ENCODE measurements at regions not wholly inside any gene's neighbourhood (a gene's known extent, or its start where the extent isn't known, plus 50 kb on each side); places are given as distances from the start of the nearest gene placed in this dataset.

DNA sequence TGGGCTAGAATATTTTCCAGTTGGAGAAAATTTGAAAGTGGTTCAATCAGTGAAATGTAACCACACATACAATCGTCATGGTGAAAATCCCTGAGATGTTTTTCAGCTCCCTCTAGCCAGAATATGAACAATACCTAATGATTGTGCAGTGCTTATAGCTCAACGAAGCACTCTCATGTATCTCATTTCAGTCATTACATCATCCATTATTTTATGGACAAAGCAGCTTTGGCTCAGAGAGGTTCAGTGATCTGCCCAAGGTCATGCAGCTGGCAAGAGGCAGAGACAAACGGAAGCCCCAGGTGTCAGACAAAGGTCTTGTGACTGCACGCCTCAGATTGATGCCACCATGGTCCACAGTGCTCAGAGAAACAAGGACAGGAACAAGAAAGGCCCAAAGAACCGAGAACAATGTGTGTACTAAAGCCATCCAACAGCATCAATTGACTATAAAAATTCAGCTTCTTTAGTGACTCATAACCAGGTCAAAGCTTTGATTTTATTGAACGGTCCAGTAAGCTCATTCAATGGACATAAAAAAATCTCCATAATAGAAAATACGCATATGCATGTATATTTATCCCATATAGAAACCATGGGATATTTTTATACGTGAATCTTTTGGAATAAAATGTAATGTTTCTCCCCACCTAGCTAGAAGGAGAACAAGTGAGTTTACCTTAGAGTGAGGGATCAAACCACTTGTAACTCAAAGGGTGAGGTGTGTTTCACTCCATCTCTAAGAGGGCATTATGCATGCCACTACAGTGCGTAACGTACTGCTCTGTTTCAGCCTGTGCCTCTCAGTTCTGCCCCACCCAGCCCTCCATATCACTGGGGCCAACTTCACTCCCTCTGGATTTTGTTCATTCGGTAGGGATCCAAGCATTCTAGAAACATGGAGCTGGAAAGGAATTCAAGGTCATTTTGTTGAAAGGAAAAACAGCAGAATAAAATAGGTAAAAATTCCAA, 141.8 kb downstream of the GRIN2B start:
- DNase-seq, result no peak

DNA sequence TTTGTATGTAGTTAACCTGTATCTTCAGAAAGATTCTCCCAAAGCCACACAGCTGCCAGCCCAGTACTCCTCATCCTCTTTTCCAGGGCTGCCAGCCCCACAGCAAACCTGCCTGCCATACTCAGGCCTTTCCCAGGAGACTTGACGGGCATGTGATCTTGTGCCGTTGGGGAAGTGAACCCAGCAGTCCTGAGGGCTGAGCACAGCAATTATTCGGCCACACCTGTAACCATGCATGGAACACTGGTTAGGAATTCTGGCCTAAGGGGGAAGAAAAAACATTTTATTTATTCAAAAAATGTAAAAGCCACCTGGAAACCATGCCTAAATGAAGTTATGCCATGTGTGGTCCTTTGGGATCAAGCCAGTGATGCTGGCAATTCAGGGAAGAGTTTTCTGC, 145.3 kb downstream of the GRIN2B start:
- no peak for DNase-seq

DNA sequence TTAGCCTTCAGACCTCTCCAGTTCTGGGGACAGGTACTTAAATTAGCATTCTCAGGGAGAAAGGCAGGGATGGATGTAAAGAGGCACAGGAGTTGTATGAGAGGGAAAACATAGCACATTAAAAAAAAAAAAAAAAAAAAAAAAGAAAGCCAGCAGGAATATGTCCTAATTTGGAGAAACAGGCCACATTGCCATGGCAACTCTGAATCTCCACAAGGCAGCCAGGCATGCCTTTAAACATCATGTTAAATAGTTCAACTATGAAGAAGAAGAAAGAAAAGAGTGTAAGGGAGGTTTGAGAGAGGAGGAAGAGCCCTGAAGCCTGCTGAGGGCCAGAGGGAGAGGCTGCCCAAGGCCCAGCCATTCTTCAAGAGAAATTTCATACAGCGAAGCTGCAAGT, 145.8 kb downstream of the GRIN2B start:
- DNase-seq, result no peak

DNA sequence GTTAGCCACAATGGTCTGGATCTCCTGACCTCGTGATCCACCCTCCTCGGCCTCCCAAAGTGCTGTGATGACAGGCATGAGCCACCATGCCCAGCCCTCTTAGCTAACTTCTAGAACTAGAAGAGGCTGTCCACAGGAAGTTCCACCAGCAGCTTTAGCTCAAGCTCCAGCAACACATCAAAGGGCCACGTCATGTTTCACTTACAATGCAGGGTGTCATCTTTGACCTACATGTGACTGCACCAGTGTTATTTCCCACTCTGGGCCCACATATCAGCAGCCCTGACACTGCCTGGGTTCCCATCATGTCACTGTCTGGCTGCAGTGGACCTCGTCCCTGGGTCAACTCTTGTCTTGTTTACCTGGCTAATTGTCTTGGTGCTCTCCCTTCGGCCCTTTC, 147.2 kb downstream of the GRIN2B start:
- DNase-seq, result no peak

DNA sequence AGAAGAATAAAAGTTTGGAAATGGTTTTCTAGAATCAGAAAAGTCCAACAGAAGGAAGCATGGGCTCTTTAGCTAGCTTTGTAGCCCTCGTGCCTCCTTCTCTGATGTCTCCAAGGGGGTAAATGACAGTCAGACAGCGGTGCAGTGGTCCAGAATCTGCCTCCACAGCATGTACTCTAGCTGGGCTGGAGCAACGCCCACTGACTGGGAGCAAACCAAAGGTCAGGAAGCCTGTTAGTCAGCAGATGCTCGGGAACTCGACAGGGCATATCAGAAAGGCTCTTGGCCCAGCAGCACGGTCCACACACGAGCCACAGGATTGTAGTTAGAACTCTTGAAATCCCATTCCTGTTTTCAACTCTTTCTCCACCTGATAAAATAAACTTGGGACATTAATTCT, 164.3 kb downstream of the GRIN2B start:
- DNase-seq, result no peak

DNA sequence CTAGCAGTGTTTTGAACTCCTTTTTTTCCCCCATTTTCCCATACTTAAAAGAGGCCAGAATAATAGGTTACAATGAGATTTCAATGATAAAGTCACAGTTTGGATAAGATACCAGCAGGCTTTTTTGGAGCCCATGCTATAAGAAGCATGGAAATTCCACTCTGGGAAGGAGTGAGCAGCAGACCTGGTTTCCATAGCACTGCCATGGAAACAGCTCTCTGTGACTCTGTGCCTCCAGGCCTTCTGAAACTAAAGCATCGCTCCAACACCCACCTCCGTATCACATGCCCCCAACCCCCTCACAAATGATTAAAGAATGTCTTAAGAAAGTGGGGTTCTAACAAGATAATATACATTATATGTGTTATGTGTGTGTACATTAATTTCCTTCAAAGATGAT, 165.0 kb downstream of the GRIN2B start:
- DNase-seq, result no peak

DNA sequence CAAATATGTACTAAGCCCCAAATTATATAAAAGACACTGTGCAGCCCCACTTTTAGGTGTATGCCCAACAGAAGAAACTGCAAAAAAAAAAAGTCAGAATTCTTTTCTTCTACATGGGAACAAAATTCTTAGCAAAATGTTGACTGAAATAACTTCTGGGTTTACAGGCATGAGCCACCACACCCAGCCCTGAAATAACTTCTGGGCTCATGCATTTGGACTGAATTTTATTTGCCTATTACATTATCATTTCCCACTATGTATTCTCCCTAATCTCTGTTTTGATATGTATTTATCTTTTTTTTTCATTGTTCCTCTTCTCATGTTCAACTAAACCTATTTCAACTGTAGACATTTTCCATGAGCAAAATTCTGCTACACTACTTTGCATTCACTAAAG, 169.2 kb downstream of the GRIN2B start:
- DNase-seq, result no peak

DNA sequence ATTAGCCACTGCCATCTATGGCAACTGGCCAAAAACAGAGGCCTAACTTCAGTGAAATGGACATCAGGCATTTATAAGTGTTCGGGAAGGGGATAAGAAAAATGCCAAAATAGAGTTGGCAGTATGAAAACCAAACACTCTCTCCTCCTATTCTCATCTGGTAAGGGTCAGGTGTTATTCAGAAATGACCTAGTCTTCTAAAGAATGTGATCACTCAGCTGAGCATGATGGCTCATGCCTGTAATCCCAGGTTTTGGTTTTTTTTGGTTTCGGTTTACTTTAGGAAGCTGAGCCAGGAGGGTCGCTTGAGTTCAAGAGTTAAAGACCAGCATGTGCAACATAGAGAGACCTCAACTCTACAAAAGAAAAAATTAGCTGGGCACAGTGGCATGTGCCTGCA, 170.3 kb downstream of the GRIN2B start:
- DNase-seq, result no peak

DNA sequence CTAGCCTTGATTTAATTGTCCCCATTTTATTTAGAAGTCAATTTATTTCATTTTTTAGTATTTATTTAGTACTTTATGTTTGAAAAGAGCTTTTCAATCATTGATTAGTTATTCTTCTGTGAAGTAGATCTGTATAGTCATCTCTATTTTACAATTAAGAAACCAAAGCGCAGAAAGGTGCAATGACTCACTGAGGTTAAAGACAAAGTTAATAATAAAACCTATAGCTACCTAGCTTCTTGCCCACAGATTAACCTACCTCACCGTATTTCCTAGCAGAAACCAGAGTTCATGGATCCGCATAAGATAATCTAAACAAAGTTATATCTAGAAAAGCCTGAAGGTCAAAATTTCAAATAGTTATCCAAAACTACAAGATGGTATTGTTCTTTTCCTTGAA, 176.4 kb downstream of the GRIN2B start:
- DNase-seq, result no peak

DNA sequence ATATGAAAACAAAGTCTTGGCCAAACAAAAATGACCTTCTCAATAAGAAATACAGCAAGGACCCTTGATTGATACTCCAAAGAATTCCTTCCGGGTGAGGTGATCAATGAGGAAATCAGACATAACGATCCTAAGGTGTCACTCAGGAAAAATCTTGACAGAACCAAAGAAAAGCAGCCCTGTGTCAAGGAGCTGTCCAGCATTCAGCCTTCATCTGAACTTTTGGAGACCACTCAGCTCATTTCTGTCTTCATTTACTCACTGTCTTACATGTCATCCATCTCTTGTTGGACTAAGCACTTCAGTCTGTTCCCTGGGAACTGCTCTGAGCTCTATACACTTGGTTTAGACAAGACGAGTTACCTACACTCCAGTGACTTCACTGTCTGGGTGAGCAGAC, 179.9 kb downstream of the GRIN2B start:
- no peak for DNase-seq

DNA sequence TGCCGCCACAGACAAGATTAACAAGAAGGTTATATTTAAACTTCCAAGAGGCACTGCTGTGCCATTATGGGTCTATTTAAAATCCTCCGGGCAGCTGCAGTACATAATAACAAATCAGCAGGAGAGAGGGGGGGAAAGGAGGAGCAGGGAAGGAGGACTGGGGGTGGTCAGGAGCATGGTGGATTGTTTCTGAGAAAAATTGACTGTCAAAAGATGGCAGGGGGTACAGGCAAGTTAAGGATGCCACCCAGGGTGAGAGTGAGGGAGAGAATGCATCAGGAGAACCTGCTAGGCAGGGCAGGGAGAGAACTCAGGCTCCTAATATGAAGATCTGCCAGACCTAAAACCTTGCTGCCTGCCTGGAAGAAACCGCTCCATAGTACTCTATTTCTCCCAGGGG, 181.8 kb downstream of the GRIN2B start:
- DNase-seq, result no peak

DNA sequence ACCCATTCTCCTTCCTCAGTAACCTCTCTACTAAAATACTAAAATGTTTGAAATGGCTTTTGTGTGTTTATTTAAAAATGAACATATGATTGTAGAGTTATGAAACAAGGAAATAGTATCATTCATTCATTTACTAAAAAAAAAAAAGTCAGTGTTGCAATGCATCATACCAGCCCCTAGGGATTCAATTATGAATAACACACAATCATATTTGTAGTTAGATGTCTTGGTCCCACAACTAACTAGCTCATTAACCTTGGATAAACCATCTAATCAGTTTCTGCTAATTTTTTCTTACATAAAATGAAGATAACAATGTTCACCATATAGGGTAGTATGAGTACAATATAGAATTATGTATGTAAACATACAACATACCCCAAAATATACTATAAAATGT, 183.2 kb downstream of the GRIN2B start:
- DNase-seq, result no peak

DNA sequence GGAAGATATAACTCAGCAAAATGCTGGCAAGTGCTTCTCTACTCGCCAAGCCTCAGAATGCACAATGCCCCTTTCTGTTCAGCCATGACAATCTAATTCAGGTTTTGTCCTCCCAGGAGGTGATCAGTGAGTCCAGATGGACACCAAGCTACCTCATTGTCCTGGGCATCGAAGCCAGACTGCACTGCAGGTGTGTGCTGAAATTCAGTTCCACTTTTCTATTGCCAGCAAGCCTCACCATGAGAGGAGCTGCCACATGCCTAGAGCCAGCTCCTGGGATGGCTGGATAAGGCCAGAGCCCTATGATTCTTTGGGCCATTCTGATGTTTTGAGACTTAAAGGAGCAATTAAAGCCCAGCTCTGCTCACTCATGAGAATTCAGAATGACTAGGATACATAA, 186.7 kb downstream of the GRIN2B start:
- DNase-seq, result no peak

DNA sequence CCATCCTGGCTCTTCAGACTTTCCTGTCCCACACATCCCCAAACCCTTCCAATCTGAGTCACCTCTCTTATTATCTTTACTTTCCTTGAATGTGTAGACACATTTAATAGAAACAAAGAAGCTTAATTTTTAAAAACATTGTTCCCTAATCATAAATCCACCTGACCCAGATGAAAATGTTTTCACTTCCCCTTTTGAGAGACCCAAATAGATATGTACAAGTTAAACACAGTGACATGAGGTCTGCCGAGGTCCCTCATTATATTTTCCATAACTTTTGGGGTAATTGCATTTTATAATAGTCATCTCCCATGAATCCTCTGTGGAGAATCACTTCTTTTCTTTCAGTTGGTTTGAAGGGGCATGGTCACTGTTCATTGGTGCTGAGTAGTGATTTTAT, 191.1 kb downstream of the GRIN2B start:
- no peak for DNase-seq

DNA sequence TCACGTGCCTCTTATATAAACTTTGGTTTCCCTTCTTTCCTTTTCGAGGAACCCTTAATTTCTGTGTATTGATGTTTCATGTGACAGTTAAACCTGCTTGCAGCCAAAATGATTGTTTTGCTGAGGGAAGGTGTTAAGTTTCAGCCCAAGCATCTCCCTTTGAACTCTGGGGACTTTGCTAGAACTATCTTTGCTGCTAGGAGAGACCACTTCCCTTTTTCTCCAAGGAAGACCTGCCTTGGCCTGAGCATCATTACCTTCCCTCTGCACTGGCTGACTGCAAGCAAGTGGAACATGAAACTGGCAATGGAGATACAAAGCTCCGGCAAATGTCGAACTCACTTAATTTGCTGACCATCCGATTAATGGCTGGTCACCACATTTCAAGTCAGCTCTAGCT, 192.8 kb downstream of the GRIN2B start:
- no peak for DNase-seq

DNA sequence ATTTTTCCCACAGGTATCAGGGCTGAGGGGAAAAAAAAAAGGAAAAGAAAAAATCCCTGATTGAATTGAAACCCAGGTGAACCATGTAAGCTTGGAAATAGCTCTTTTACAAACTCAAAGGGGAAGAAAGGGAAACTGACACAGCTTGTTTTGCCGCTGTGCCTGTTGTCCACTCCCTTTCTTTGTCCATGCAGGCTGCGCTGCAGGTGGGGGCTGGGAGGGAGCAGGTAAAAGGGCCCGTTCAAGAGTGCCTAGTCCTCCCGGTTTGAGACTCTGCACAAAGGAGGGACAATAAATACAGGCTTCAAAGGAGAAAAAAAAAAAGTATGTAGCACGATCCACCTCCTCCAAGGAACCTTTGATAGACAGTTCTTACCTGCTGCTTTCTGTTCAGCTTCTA, 194.8 kb downstream of the GRIN2B start:
- no peak for DNase-seq

DNA sequence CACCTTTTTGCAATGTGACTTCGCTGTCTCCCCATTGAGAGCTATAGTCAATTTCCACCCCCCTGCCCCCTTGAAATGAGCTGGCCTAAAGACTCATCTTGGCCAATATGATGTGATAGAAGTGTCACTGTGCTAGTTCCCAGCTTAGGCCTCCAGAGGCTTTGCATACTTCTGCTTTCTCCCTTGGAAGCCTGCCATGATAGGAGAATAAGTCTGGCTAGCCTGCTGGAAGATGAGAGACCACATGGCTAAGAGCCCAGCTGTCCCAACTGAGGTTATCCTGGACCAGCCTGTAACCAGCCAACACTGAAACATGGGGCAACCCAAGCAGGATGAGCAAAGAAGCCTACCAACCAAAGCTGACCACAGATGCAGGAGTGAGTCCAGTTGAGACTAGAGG, 196.9 kb downstream of the GRIN2B start:
- no peak for DNase-seq

DNA sequence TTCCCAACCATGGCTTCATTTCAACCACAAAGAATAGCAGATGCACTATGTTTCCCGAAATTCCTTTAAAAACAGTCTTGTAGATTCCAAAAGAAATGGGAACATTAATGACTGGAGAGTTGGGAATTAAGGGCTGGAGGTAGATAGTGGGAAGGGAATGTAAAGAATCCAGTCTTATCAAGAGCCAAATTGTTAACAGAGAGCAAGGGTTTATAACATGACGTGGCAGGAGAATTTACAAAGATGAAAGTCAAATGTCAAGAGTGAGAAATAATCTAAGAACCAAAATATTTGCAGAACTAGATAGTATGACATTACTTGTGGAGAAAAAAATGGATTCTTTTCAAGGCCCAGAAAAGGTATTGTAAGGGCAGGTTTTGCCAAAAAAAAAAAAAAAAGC, 200.9 kb downstream of the GRIN2B start:
- DNase-seq, result no peak

DNA sequence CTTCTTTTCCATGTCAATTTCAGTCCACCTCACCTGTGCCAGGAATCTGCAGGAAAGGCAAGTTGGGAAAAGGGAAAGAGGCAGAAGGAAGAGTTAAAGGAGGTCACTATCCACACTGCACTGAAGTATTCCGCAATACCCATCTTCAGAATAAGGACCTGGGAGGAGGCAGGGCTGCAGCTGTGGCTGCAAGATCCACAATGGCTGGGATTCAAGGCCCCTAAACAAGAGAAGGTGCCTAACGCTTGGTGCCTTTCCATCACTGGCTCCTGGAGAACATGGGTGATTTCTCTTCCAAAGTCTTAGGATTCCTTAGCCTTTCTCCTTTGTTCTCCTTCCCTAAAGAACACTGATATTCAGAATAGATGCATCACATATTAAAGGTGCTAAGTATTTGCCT, 204.0 kb downstream of the GRIN2B start:
- DNase-seq, result no peak

DNA sequence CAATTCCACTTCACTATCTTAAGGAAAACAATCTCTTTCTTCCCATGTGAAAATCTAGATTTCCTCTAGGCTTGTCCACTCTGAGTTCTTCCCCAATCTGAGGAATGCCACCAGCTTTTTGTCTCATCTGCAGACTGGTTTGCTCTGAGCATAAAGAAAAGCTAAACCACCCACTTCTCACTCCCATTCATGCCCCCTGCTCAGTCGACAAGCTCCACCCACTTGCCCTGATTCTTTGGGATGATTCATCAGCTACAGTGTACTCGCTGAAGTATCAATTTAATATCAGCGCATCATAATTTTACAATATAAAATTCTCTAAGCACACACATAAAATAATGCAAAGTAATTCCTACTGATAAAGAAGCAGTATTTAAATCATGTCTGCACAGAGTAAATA, 209.1 kb downstream of the GRIN2B start:
- no peak for DNase-seq

DNA sequence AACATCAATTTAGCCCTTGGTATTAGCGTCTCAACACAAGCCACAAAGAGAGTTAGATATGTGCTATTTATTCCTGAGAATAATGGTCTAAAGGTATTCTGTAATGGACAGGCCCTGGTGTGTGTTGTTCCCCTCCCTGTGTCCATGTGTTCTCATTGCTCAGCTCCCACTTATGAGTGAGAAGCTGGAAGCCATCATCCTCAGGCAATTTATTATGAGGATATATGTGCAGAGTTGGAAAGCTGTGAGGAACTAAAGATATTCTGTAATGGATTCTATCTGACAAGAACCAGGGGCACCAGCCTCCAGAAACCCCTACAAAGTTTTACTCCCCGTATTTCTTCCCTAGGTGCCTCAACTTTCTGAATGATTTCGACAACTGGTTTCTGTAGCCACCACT, 210.8 kb downstream of the GRIN2B start:
- no peak for DNase-seq

DNA sequence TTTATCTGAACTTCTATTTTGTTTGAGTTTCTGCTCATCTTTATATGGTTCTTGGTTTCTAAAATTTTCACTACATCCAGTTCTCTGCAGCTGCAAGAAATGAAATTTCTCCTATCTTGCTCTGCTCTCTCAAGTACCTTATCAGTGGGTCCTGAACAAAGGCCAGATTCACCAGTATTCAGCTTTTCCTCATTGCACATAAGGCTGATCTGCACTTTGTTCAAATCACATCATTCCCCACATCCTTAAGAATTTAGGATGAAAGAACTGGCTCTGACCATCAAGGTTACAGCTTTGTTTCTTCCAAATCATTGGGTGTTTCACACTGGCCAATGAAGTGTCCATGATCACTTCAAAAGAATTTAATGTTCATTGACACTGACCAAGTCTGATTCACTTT, 211.4 kb downstream of the GRIN2B start:
- no peak for DNase-seq

DNA sequence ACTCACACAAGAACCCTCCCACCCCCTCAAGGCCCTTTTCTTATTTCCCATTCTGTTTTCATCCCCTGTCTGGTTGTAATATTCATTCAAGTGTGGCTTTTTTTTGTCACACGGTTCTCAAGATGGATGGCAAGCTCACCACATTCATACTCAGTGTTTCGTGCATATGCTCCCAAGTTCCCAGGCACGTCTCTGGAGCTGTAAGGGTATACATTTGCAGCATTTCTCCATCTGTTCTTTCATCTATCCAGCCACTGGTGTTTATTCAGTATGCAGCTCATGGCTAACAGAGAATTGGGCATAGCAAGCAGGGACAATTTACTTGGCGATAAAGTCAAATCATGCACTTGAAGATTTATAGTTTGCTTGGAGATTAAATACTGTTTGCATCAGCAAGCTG, 212.1 kb downstream of the GRIN2B start:
- no peak for DNase-seq

DNA sequence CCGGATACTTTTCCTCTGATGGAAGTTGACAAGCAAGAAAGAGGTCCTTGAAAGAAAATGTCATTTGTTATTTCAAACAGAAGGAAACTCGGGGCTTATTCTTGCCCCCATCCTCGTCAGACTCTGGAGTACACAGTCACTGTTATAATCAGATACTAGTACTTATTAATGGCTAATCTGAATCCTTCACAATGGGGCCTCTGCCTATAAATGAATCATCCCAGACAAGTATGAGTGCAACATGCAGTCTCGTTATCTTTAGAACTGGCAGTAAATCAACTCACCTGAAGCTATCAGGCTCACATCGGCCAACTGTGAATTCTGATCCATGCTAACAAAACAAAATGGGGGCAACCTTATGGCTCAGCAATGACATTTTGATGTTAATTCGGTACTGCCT, 216.7 kb downstream of the GRIN2B start:
- DNase-seq, result no peak

DNA sequence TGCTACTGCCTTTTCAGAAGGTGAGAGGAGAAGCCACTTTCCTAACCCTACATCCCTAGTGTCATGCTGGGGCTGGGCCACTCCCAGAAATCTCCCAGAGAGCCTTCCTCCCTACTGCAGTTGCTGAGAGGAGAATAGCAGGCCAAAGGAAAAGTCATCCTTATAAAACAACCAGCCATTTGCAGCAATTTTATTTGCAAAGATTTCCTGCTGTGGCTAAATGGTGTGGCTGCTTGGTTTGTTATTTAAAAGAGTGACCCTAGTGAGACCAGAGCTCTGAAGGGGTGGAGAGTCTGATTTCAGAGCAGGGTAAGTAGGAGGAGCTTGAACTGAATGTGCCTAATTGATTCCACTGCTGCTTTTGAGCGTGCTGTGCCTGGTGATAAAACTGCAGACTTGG, 232.0 kb downstream of the GRIN2B start:
- DNase-seq, result no peak

Data from activated CD4-positive, alpha-beta T cell treated with anti-CD3 and anti-CD28 coated beads, Interleukin-2, amount 50 U/mL, for 48 hours (primary cell).